ENCODE measurements at regions not wholly inside any gene's neighbourhood (a gene's known extent, or its start where the extent isn't known, plus 50 kb on each side); places are given as distances from the start of the nearest gene placed in this dataset.

- no peak overlapping the region for H2BK120ac ChIP-seq (ENCODE audit: low read depth, low read length, poor library complexity, severe bottlenecking)
- no CpG with 5 or more reads among the region's 4 CpGs for WGBS (ENCODE audit: extremely low coverage, insufficient read length, low lambda C conversion rate)
- no peaks in the 10 kb centered on the region for H3K23me2 ChIP-seq (ENCODE audit: insufficient read length, low read depth, low read length, poor library complexity, severe bottlenecking)
- no peak overlapping the region for H4K5ac ChIP-seq (ENCODE audit: insufficient read length, low read depth, low read length)
- H4K91ac ChIP-seq (ENCODE audit: insufficient read length, low read depth, low read length), result no peak overlapping the region
- no peak overlapping the region for H2AK5ac ChIP-seq (ENCODE audit: insufficient read length, low read length)
- no peaks in the 10 kb centered on the region for H3K27me3 Mint-ChIP-seq (ENCODE audit: low read depth)
- H3K9ac ChIP-seq (ENCODE audit: extremely low read depth, insufficient read length, low read length), result no peak overlapping the region
- H3K4me2 ChIP-seq (ENCODE audit: insufficient read depth, insufficient read length, low read length), result no peak overlapping the region
- H3K4me1 ChIP-seq (ENCODE audit: insufficient read depth, low read length), result peaks cover 8% of the 10 kb centered on the region; the same call in 1 of the 2 replicates
- no peak overlapping the region for H3K14ac ChIP-seq (ENCODE audit: insufficient read depth, low read length)
- no peak overlapping the region for H2BK5ac ChIP-seq (ENCODE audit: insufficient read length, low read length)
- no peaks in the 10 kb centered on the region for H3K79me1 ChIP-seq (ENCODE audit: insufficient read depth, low read depth, low read length, poor library complexity, severe bottlenecking)
- H4K20me1 ChIP-seq (ENCODE audit: control insufficient read depth, insufficient read depth, insufficient read length), result no peaks in the 10 kb centered on the region
- H3K18ac ChIP-seq (ENCODE audit: insufficient read length, low read depth, low read length), result no peak overlapping the region
- no peaks in the 10 kb centered on the region for H3K9me3 ChIP-seq (ENCODE audit: control insufficient read depth, low read depth, low read length)
- H3K27ac ChIP-seq (ENCODE audit: insufficient read length, low read depth, low read length), result no peak overlapping the region
- no peak overlapping the region for H3K4ac ChIP-seq (ENCODE audit: low read depth, low read length)
- H2BK20ac ChIP-seq (ENCODE audit: low read depth, low read length, poor library complexity, severe bottlenecking), result no peak overlapping the region
- no peak overlapping the region for H2AFZ ChIP-seq (ENCODE audit: low read length)
- TF ChIP-seq, protein P1, sequence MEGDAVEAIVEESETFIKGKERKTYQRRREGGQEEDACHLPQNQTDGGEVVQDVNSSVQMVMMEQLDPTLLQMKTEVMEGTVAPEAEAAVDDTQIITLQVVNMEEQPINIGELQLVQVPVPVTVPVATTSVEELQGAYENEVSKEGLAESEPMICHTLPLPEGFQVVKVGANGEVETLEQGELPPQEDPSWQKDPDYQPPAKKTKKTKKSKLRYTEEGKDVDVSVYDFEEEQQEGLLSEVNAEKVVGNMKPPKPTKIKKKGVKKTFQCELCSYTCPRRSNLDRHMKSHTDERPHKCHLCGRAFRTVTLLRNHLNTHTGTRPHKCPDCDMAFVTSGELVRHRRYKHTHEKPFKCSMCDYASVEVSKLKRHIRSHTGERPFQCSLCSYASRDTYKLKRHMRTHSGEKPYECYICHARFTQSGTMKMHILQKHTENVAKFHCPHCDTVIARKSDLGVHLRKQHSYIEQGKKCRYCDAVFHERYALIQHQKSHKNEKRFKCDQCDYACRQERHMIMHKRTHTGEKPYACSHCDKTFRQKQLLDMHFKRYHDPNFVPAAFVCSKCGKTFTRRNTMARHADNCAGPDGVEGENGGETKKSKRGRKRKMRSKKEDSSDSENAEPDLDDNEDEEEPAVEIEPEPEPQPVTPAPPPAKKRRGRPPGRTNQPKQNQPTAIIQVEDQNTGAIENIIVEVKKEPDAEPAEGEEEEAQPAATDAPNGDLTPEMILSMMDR (conservative IDR thresholded peaks at IDR 0.05), result no peak
- H3K36me3 Mint-ChIP-seq (ENCODE audit: insufficient read depth in 1 of 3, low read depth in 3 of 3), result peaks cover 0 to 2% (median 2%) of the 10 kb centered on the region in 3 experiments; a peak in 3 of 7 replicates
- H3K23ac ChIP-seq (ENCODE audit: insufficient read length, low read depth, low read length), result no peak overlapping the region
- H3K4me1 Mint-ChIP-seq, result peaks cover 46 to 51% of the 10 kb centered on the region in 2 experiments
- no peak overlapping the region; a peak in 1 of 7 replicates for H3K27ac Mint-ChIP-seq
- no peaks in the 10 kb centered on the region; a peak in 1 of 5 replicates for H3K9me3 Mint-ChIP-seq
- H3T11ph ChIP-seq (ENCODE audit: low read length), result no peak overlapping the region
- no peaks in the 10 kb centered on the region for H3K27me3 ChIP-seq (ENCODE audit: insufficient read depth, low read length)
- no peak for DNase-seq
- no peak overlapping the region for H4K8ac ChIP-seq (replicated peaks; ENCODE audit: insufficient read length, low read depth, low read length)
- no peak overlapping the region for H3K4me3 Mint-ChIP-seq
- H3K79me2 ChIP-seq (ENCODE audit: insufficient read depth, low read length), result no peaks in the 10 kb centered on the region
- no peak overlapping the region for H2BK12ac ChIP-seq (ENCODE audit: insufficient read length, low read depth, low read length)
- no peak overlapping the region for H3K56ac ChIP-seq (ENCODE audit: insufficient read length, low read depth, low read length)
- no peak overlapping the region for H2BK15ac ChIP-seq (ENCODE audit: low read depth, low read length)
Observed at GRCh38 chr18:27662949-27663348, 477.8 kb upstream of the CHST9 start.
